ENCODE measurements at regions not wholly inside any gene's neighbourhood (a gene's known extent, or its start where the extent isn't known, plus 50 kb on each side); places are given as distances from the start of the nearest gene placed in this dataset.

DNA sequence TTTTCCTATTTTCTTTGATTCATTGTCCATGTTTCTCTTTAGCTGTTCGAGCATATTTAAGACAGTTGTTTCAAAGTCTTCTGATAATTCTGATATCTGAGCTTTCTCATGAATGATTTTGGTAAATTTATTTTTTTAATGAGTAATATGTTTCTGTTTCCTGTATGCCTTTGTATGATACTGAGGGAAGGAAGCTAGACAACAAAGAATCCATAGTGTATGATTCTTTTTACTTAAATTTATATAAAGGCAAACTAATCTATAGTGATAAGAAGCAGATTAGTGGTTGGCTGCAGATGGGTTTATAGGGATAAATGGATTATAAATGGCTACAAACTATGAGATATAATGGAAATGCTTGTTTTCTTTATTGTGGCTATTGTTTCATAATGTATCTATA lies 352.7 kb upstream of the CDH2 start:
- TF ChIP-seq, protein P1, sequence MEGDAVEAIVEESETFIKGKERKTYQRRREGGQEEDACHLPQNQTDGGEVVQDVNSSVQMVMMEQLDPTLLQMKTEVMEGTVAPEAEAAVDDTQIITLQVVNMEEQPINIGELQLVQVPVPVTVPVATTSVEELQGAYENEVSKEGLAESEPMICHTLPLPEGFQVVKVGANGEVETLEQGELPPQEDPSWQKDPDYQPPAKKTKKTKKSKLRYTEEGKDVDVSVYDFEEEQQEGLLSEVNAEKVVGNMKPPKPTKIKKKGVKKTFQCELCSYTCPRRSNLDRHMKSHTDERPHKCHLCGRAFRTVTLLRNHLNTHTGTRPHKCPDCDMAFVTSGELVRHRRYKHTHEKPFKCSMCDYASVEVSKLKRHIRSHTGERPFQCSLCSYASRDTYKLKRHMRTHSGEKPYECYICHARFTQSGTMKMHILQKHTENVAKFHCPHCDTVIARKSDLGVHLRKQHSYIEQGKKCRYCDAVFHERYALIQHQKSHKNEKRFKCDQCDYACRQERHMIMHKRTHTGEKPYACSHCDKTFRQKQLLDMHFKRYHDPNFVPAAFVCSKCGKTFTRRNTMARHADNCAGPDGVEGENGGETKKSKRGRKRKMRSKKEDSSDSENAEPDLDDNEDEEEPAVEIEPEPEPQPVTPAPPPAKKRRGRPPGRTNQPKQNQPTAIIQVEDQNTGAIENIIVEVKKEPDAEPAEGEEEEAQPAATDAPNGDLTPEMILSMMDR (IDR thresholded peaks at IDR 0.05), result no peak
- TF ChIP-seq POLR2A (IDR thresholded peaks at IDR 0.05), result no peak

Data from heart left ventricle (tissue), 13 donors.